GM23338 (cell line): ENCODE measurements at regions not wholly inside any gene's neighbourhood (a gene's known extent, or its start where the extent isn't known, plus 50 kb on each side); places are given as distances from the start of the nearest gene placed in this dataset.
A peak's percentile ranks its signal among the peaks of the same experiment; 100 is the strongest.

Experiments used
- CREB1 ChIP-seq: fragments of 250-450 bp; sonication (Bioruptor Pico); IDR thresholded peaks from 2 replicates; pipeline ENCODE4 v1.5.0; 2020; ENCODE audit warnings: low read depth, mild to moderate bottlenecking, moderate library complexity
- CTCF ChIP-seq, 2 experiments: fragments of 200-600 bp in 1 of 2; sonication (generic) in 1 of 2; conservative IDR thresholded peaks; 2 replicates each; pipeline versions ENCODE4 v1.5.1 to v1.6.1; 2016 to 2017; ENCODE audit warnings: antibody characterized with exemption in 2 of 2, low read depth in 2 of 2, mild to moderate bottlenecking in 2 of 2, moderate library complexity in 1 of 2
- EZH2 ChIP-seq: fragments of 200-600 bp; sonication (generic); IDR thresholded peaks from one replicate; pipeline ENCODE4 v1.8.0; 2017; ENCODE audit warnings: antibody characterized with exemption, mild to moderate bottlenecking, low read depth; ENCODE audit not compliant: unreplicated experiment
- JUNB ChIP-seq: IDR thresholded peaks from one replicate; pipeline ENCODE4 v1.6.1; 2016; ENCODE audit warnings: antibody characterized with exemption; ENCODE audit not compliant: unreplicated experiment
- POLR2AphosphoS5 ChIP-seq: IDR thresholded peaks from 2 replicates; pipeline ENCODE4 v1.6.1; 2016; ENCODE audit warnings: antibody characterized with exemption, low read depth
- REST ChIP-seq: IDR thresholded peaks from one replicate; pipeline ENCODE4 v1.6.1; 2018; ENCODE audit warnings: antibody characterized with exemption; ENCODE audit not compliant: unreplicated experiment
- STAT1 ChIP-seq: IDR thresholded peaks from one replicate; pipeline ENCODE4 v1.6.1; 2016; ENCODE audit warnings: antibody characterized with exemption; ENCODE audit not compliant: unreplicated experiment
- ZNF114 ChIP-seq: fragments of 250-450 bp; sonication (Bioruptor Pico); IDR thresholded peaks from 2 replicates; pipeline ENCODE4 v1.5.0; 2020; ENCODE audit warnings: mild to moderate bottlenecking, moderate library complexity

- TF ChIP-seq REST (no peak), CTCF (conservative IDR thresholded peaks at IDR 0.05; ENCODE audit: low read depth in 2 of 2) (no peak), EZH2 (no peak), JUNB (no peak), ZNF114 (CRISPR knock-in tag) (no peak), CREB1 (CRISPR knock-in tag) (no peak), STAT1 (no peak), POLR2AphosphoS5 (peak; percentile 48; the same call in 1 of the 2 replicates)
These were observed 294.1 kb upstream of the FANCL start for GRCh38 chr2:58535182-58535581.
